WTC11 (cell line): ENCODE measurements at regions not wholly inside any gene's neighbourhood (a gene's known extent, or its start where the extent isn't known, plus 50 kb on each side); places are given as distances from the start of the nearest gene placed in this dataset.

Experiments used
- ATAC-seq: fragments of 200-7000 bp; cut with Tn5 transposase; 2 replicates; pipeline ENCODE4 v1.10.0; 2021; ENCODE audit warnings: mild to moderate bottlenecking, moderate library complexity
- CTCF ChIA-PET: fragments of 300-600 bp; sonication (Branson Sonifier 250); formaldehyde crosslinking; loops from one replicate; lab custom pipeline; 2021; ENCODE audit warnings: antibody characterized with exemption; lab: Charles Lee
- POLR2A ChIA-PET: fragments of 350-600 bp; sonication (Branson Sonifier 250); formaldehyde crosslinking; loops from one replicate; lab custom pipeline; 2021; ENCODE audit warnings: antibody characterized with exemption; lab: Charles Lee
- DNase-seq: peaks from one replicate; pipeline ENCODE4 v3.0.0; 2021; ENCODE audit warnings: low spot score
- H3K27ac Mint-ChIP-seq: 2 replicates; pipeline ENCODE4 v1.8.0; 2021; ENCODE audit warnings: mixed read lengths
- H3K27me3 Mint-ChIP-seq: 2 replicates; pipeline ENCODE4 v1.8.0; 2021; ENCODE audit warnings: low read depth, mild to moderate bottlenecking, moderate library complexity, mixed read lengths
- H3K36me3 Mint-ChIP-seq: 2 replicates; pipeline ENCODE4 v1.8.0; 2021; ENCODE audit warnings: mixed read lengths
- H3K4me1 Mint-ChIP-seq: 2 replicates; pipeline ENCODE4 v1.8.0; 2022; ENCODE audit warnings: mixed read lengths
- H3K4me3 Mint-ChIP-seq: 2 replicates; pipeline ENCODE4 v1.8.0; 2021; ENCODE audit warnings: mild to moderate bottlenecking, moderate library complexity, mixed read lengths
- H3K9me3 Mint-ChIP-seq: 2 replicates; pipeline ENCODE4 v1.8.0; 2021; ENCODE audit warnings: mixed read lengths
- ATF1 ChIP-seq: sonication (generic); formaldehyde crosslinking; IDR thresholded peaks from 2 replicates; pipeline ENCODE4 v1.8.1; 2023; ENCODE audit warnings: mild to moderate bottlenecking, moderate library complexity, missing genetic modification reagents
- ATF2 ChIP-seq: sonication (generic); formaldehyde crosslinking; IDR thresholded peaks from 2 replicates; pipeline ENCODE4 v1.8.1; 2022; ENCODE audit warnings: low read depth, missing genetic modification reagents, borderline replicate concordance
- CREM ChIP-seq: sonication (generic); formaldehyde crosslinking; IDR thresholded peaks from 2 replicates; pipeline ENCODE4 v1.8.1; 2022; ENCODE audit warnings: mild to moderate bottlenecking, missing genetic modification reagents, moderate library complexity
- ERG ChIP-seq: fragments of 250-450 bp; sonication (Bioruptor Pico); IDR thresholded peaks from 2 replicates; pipeline ENCODE4 v1.8.0; 2021; ENCODE audit warnings: mild to moderate bottlenecking
- FOXJ3 ChIP-seq: sonication (generic); formaldehyde crosslinking; IDR thresholded peaks from 2 replicates; pipeline ENCODE4 v1.9.0; 2021; ENCODE audit warnings: missing genetic modification reagents, mild to moderate bottlenecking, borderline replicate concordance
- GABPB1 ChIP-seq: sonication (generic); formaldehyde crosslinking; IDR thresholded peaks from 2 replicates; pipeline ENCODE4 v1.8.1; 2023; ENCODE audit warnings: mild to moderate bottlenecking, missing genetic modification reagents
- GRHL2 ChIP-seq: fragments of 250-450 bp; sonication (Bioruptor Pico); IDR thresholded peaks from 2 replicates; pipeline ENCODE4 v1.8.0; 2022; ENCODE audit warnings: mild to moderate bottlenecking, moderate library complexity; ENCODE audit not compliant: insufficient replicate concordance, severe bottlenecking
- HMGXB4 ChIP-seq: sonication (generic); formaldehyde crosslinking; IDR thresholded peaks from 2 replicates; pipeline ENCODE4 v1.8.1; 2023; ENCODE audit warnings: mild to moderate bottlenecking, moderate library complexity, missing genetic modification reagents
- IRF2 ChIP-seq: sonication (generic); formaldehyde crosslinking; IDR thresholded peaks from 2 replicates; pipeline ENCODE4 v1.8.0; 2022; ENCODE audit warnings: low read depth, missing genetic modification reagents, borderline replicate concordance
- MYBL2 ChIP-seq: sonication (generic); formaldehyde crosslinking; IDR thresholded peaks from 2 replicates; pipeline ENCODE4 v1.8.1; 2023; ENCODE audit warnings: mild to moderate bottlenecking, moderate library complexity, missing genetic modification reagents
- TEAD1 ChIP-seq: sonication (generic); formaldehyde crosslinking; IDR thresholded peaks from 2 replicates; pipeline ENCODE4 v1.8.0; 2022; ENCODE audit warnings: mild to moderate bottlenecking, missing genetic modification reagents
- TP53 ChIP-seq: sonication (generic); formaldehyde crosslinking; IDR thresholded peaks from 2 replicates; pipeline ENCODE4 v1.8.1; 2023; ENCODE audit warnings: mild to moderate bottlenecking, missing genetic modification reagents
- ZBTB21 ChIP-seq: sonication (generic); formaldehyde crosslinking; IDR thresholded peaks from 2 replicates; pipeline ENCODE4 v1.8.1; 2023; ENCODE audit warnings: mild to moderate bottlenecking, missing genetic modification reagents, borderline replicate concordance
- ZMAT4 ChIP-seq: fragments of 250-450 bp; sonication (Bioruptor Pico); IDR thresholded peaks from 2 replicates; pipeline ENCODE4 v1.9.0; 2021; ENCODE audit warnings: mild to moderate bottlenecking
- ZNF219 ChIP-seq: sonication (generic); formaldehyde crosslinking; IDR thresholded peaks from 2 replicates; pipeline ENCODE4 v1.8.0; 2023; ENCODE audit warnings: missing genetic modification reagents, mild to moderate bottlenecking, borderline replicate concordance
- ZNF396 ChIP-seq: fragments of 250-450 bp; sonication (Bioruptor Pico); IDR thresholded peaks from 2 replicates; pipeline ENCODE4 v1.8.0; 2021; ENCODE audit warnings: mild to moderate bottlenecking, moderate library complexity, borderline replicate concordance
- ZNF532 ChIP-seq: fragments of 250-450 bp; sonication (Bioruptor Pico); IDR thresholded peaks from 2 replicates; pipeline ENCODE4 v1.9.0; 2021; ENCODE audit warnings: mild to moderate bottlenecking, borderline replicate concordance
- TF ChIP-seq, protein P1 (sequence below): sonication (generic); formaldehyde crosslinking; IDR thresholded peaks from 2 replicates; pipeline ENCODE4 v1.8.1; 2022; ENCODE audit warnings: mild to moderate bottlenecking, missing genetic modification reagents, moderate library complexity, borderline replicate concordance

DNA sequence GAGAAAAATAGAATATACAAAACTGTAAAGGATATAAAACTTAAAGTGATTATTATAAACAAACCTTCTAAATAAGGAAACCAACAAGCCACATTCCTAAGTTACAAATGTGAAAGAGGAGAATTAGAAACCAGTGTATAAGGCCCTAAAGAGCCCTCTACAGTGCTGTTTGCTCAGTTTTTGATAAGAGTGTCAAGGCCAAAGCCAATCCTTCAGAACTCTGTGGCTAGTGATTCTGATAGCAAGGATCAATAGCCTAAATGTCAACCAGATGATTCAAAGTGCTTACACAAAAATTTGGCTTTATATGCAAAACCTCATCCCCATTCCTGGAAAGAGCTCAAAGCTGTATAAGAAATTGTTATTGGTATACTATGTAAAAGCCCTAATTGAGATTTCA lies 104.6 kb upstream of the HTR1E start:
- no peak for ATAC-seq
- no peak overlapping the region for H3K4me3 Mint-ChIP-seq
- CTCF ChIA-PET: no interaction called here
- POLR2A ChIA-PET: no interaction called here
- no peaks in the 10 kb centered on the region for H3K9me3 Mint-ChIP-seq
- H3K27ac Mint-ChIP-seq: no peak overlapping the region
- H3K36me3 Mint-ChIP-seq: no peaks in the 10 kb centered on the region
- H3K27me3 Mint-ChIP-seq: peaks cover 3% of the 10 kb centered on the region; the same call in 1 of the 2 replicates
- no peak for DNase-seq
- H3K4me1 Mint-ChIP-seq: no peaks in the 10 kb centered on the region
- TF ChIP-seq TP53 (CRISPR knock-in tag): no peak
- TF ChIP-seq HMGXB4 (CRISPR knock-in tag): no peak
- no peak for TF ChIP-seq ZNF219
- TF ChIP-seq ZNF396 (CRISPR knock-in tag): no peak
- TF ChIP-seq, protein P1, sequence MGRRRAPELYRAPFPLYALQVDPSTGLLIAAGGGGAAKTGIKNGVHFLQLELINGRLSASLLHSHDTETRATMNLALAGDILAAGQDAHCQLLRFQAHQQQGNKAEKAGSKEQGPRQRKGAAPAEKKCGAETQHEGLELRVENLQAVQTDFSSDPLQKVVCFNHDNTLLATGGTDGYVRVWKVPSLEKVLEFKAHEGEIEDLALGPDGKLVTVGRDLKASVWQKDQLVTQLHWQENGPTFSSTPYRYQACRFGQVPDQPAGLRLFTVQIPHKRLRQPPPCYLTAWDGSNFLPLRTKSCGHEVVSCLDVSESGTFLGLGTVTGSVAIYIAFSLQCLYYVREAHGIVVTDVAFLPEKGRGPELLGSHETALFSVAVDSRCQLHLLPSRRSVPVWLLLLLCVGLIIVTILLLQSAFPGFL (CRISPR knock-in tag): no peak
- TF ChIP-seq CREM: no peak
- TF ChIP-seq FOXJ3 (CRISPR knock-in tag): no peak
- no peak for TF ChIP-seq IRF2 (CRISPR knock-in tag)
- TF ChIP-seq ERG: no peak
- no peak for TF ChIP-seq ZNF532 (CRISPR knock-in tag)
- TF ChIP-seq ZBTB21 (CRISPR knock-in tag): no peak
- no peak for TF ChIP-seq GABPB1 (CRISPR knock-in tag)
- TF ChIP-seq TEAD1: no peak
- TF ChIP-seq GRHL2: no peak
- TF ChIP-seq ATF1 (CRISPR knock-in tag): no peak
- no peak for TF ChIP-seq MYBL2 (CRISPR knock-in tag)
- TF ChIP-seq ATF2 (CRISPR knock-in tag): no peak
- TF ChIP-seq ZMAT4: no peak
